PC-3 (cell line): ENCODE measurements at regions not wholly inside any gene's neighbourhood (a gene's known extent, or its start where the extent isn't known, plus 50 kb on each side); places are given as distances from the start of the nearest gene placed in this dataset.

Experiments
- ATAC-seq: fragments of 200-7000 bp; cut with Tn5 transposase; 2 replicates; pipeline ENCODE4 v1.9.1; 2020; ENCODE audit warnings: mild to moderate bottlenecking, moderate library complexity
- BruUV-seq: library from RNA; stranded (reverse); fragments of 400-500 nt; replicated peaks from 2 replicates; lab custom pipeline; 2021; lab: Mats Ljungman, UMichigan
- CTCF ChIA-PET: fragments of 300-600 bp; sonication (Branson Sonifier 250); formaldehyde crosslinking; loops from one replicate; lab custom pipeline; 2022; ENCODE audit warnings: antibody characterized with exemption; lab: Charles Lee
- POLR2A ChIA-PET: fragments of 300-600 bp; sonication (Branson Sonifier 250); formaldehyde crosslinking; loops from one replicate; lab custom pipeline; 2022; ENCODE audit warnings: antibody characterized with exemption; ENCODE audit not compliant: unreplicated experiment; lab: Charles Lee
- DNase-seq: peaks from one replicate; pipeline ENCODE4 v3.0.0-alpha.2; 2015
- H2AFZ ChIP-seq: fragments of 300-600 bp; sonication (generic); 2 replicates; pipeline ENCODE4 v1.6.0; 2016; ENCODE audit warnings: antibody characterized with exemption, low read length
- H3F3A ChIP-seq: fragments of 300-600 bp; sonication (generic); one replicate; pipeline ENCODE4 v1.6.0; 2017; ENCODE audit warnings: antibody characterized with exemption, low read length, control low read depth, mild to moderate bottlenecking; ENCODE audit not compliant: unreplicated experiment
- H3K27ac ChIP-seq: fragments of 300-600 bp; sonication (generic); 2 replicates; pipeline ENCODE4 v1.5.1; 2016; ENCODE audit warnings: mild to moderate bottlenecking, low read length
- H3K27me3 ChIP-seq: fragments of 300-600 bp; sonication (generic); 2 replicates; pipeline ENCODE4 v1.6.1; 2016; ENCODE audit warnings: low read length, mixed read lengths
- H3K36me3 ChIP-seq: fragments of 300-600 bp; sonication (generic); 2 replicates; pipeline ENCODE4 v1.6.1; 2016; ENCODE audit warnings: low read depth, mixed run types, low read length, mixed read lengths
- H3K4me1 ChIP-seq: fragments of 300-600 bp; sonication (generic); 2 replicates; pipeline ENCODE4 v1.5.1; 2016; ENCODE audit warnings: low read length; ENCODE audit not compliant: insufficient read depth
- H3K4me2 ChIP-seq: fragments of 300-600 bp; sonication (generic); 2 replicates; pipeline ENCODE4 v1.6.0; 2016; ENCODE audit warnings: low read length
- H3K4me3 ChIP-seq: fragments of 300-600 bp; sonication (generic); 2 replicates; pipeline ENCODE4 v1.5.1; 2016; ENCODE audit warnings: mild to moderate bottlenecking, low read length, mixed read lengths
- H3K79me2 ChIP-seq: fragments of 300-600 bp; sonication (generic); 2 replicates; pipeline ENCODE4 v1.6.1; 2017; ENCODE audit warnings: low read length, mixed read lengths
- H3K9ac ChIP-seq: fragments of 300-600 bp; sonication (generic); 2 replicates; pipeline ENCODE4 v1.6.0; 2016; ENCODE audit warnings: mild to moderate bottlenecking, low read length
- H3K9me2 ChIP-seq: fragments of 300-600 bp; sonication (generic); replicated peaks from 2 replicates; pipeline ENCODE4 v1.6.1; 2016; ENCODE audit warnings: mixed run types, low read length, mixed read lengths
- H3K9me3 ChIP-seq: fragments of 300-600 bp; sonication (generic); 2 replicates; pipeline ENCODE4 v1.6.1; 2016; ENCODE audit warnings: low read length, mixed read lengths
- H4K20me1 ChIP-seq: fragments of 300-600 bp; sonication (generic); 2 replicates; pipeline ENCODE4 v1.6.1; 2016; ENCODE audit warnings: low read length, mixed read lengths
- EZH2 ChIP-seq: fragments of 300-600 bp; sonication (generic); IDR thresholded peaks from one replicate; pipeline ENCODE4 v1.6.1; 2017; ENCODE audit warnings: antibody characterized with exemption, mild to moderate bottlenecking, low read length; ENCODE audit not compliant: unreplicated experiment
- EZH2phosphoT487 ChIP-seq: fragments of 300-600 bp; sonication (generic); IDR thresholded peaks from 2 replicates; pipeline ENCODE4 v1.6.1; 2018; ENCODE audit warnings: mild to moderate bottlenecking, antibody characterized with exemption, low read length, borderline replicate concordance
- intact Hi-C: fragments of 100-400 bp; cut with micrococcal nuclease; formaldehyde crosslinking; loops from 2 replicates; pipeline ENCODE4 v1.9.0; 2023
- TF ChIP-seq, protein P1 (sequence below): fragments of 300-600 bp; sonication (generic); conservative IDR thresholded peaks from 2 replicates; pipeline ENCODE4 v1.5.1; 2017; ENCODE audit warnings: antibody characterized with exemption, low read depth, mild to moderate bottlenecking, low read length

DNA sequence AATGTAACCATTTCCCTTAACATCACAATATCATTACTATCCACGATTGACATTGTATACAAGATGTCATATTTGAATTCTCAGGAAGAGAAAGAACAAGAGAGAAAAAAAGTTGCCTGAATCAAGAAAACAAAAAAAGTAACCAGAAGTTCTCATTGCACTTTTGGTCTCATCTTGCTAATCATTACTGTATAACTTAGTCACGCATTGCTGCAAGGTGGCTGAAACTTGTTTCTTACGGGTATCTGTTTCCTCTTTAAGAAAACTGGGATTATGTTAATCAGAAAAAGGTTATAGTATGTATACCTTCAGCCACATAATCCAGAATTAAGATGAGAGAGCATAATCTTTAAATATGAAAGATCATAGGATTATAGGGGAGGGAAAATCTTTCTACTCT lies 639.7 kb upstream of the SYT4 start:
- CTCF ChIA-PET, result no interaction called here
- no peaks in the 10 kb centered on the region for H3F3A ChIP-seq

DNA sequence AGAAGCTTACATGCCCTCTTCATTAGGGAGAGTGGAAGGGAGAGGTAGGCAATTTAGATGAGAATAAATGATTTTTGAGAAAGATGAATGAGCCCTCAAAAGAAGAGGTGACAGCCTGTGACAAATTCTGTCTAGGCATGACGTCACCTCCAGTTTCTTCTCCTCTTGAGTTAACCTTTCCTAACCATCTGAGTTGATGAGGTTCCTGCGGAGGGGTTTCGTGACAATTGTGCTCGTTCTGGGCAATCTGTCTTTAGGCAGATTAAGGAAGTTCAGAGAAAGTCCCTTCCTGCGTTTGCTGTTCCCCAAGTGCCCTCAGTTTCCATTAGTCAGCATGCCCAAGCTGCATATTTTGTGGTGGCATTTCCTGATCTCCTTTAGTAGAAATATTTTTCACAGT lies 640.2 kb upstream of the SYT4 start:
- no peaks in the 10 kb centered on the region for H3K27me3 ChIP-seq

More for the DNA sequence above, 639.7 kb upstream of the SYT4 start:
- no peak for DNase-seq
- Histone ChIP-seq H3K4me1 (peaks cover 2% of the 10 kb centered on the region), H3K4me3 (no peak overlapping the region), H4K20me1 (no peaks in the 10 kb centered on the region), H3K4me2 (no peak overlapping the region), H2AFZ (no peak overlapping the region), H3K27ac (no peak overlapping the region), H3K36me3 (no peaks in the 10 kb centered on the region), H3K9me3 (no peaks in the 10 kb centered on the region), H3K9ac (no peak overlapping the region), H3K27me3 (no peaks in the 10 kb centered on the region), H3K9me2 (no peaks in the 10 kb centered on the region), H3K79me2 (no peaks in the 10 kb centered on the region)
- TF ChIP-seq EZH2phosphoT487 (no peak), EZH2 (no peak)
- TF ChIP-seq, protein P1, sequence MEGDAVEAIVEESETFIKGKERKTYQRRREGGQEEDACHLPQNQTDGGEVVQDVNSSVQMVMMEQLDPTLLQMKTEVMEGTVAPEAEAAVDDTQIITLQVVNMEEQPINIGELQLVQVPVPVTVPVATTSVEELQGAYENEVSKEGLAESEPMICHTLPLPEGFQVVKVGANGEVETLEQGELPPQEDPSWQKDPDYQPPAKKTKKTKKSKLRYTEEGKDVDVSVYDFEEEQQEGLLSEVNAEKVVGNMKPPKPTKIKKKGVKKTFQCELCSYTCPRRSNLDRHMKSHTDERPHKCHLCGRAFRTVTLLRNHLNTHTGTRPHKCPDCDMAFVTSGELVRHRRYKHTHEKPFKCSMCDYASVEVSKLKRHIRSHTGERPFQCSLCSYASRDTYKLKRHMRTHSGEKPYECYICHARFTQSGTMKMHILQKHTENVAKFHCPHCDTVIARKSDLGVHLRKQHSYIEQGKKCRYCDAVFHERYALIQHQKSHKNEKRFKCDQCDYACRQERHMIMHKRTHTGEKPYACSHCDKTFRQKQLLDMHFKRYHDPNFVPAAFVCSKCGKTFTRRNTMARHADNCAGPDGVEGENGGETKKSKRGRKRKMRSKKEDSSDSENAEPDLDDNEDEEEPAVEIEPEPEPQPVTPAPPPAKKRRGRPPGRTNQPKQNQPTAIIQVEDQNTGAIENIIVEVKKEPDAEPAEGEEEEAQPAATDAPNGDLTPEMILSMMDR, result no peak
- ATAC-seq, result no peak
- BruUV-seq, result no TSS peak
- POLR2A ChIA-PET, result no interaction called here
- intact Hi-C loops, result no loop called here

DNA sequence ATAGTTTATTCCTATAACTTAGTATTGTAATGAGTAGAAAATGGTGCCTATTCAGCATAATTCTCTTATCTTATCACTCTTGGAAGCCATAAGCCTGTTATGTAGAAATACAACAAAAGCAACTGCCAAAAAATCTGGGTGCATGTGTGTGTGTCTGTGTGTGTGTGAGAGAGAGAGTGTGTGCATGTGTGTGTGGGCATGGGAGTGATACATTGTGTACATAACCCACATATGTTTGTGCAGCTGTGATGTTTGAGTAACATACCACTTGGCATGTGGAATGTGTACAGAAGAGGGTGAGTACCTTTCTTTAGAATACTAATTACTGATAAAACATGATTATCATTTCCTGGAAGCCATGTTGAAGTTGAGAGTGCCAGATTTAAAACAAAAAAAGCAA lies 642.3 kb upstream of the SYT4 start:
- intact Hi-C loops, result no loop called here
- no TSS peak for BruUV-seq
- Histone ChIP-seq H3K79me2 (no peaks in the 10 kb centered on the region), H3K9me3 (no peaks in the 10 kb centered on the region), H3K27ac (no peak overlapping the region), H3K4me1 (peaks cover 13% of the 10 kb centered on the region), H3K36me3 (no peaks in the 10 kb centered on the region), H4K20me1 (no peaks in the 10 kb centered on the region), H3K9ac (no peak overlapping the region), H2AFZ (no peak overlapping the region), H3K4me2 (no peak overlapping the region), H3K27me3 (no peaks in the 10 kb centered on the region), H3K9me2 (no peaks in the 10 kb centered on the region), H3F3A (no peaks in the 10 kb centered on the region), H3K4me3 (no peak overlapping the region)
- peak; percentile 14 for DNase-seq
- TF ChIP-seq, protein P1, result no peak
- no peak for TF ChIP-seq EZH2phosphoT487
- TF ChIP-seq EZH2, result no peak
- POLR2A ChIA-PET, result no interaction called here
- ATAC-seq, result peak; percentile 58
- CTCF ChIA-PET, result no interaction called here

More for the DNA sequence above, 640.2 kb upstream of the SYT4 start:
- Histone ChIP-seq H4K20me1 (no peaks in the 10 kb centered on the region), H3K36me3 (no peaks in the 10 kb centered on the region), H3K9me2 (no peaks in the 10 kb centered on the region), H3K27ac (no peak overlapping the region), H3K4me2 (no peak overlapping the region), H3K79me2 (no peaks in the 10 kb centered on the region), H3K4me3 (no peak overlapping the region), H3F3A (no peaks in the 10 kb centered on the region), H3K4me1 (peaks cover 7% of the 10 kb centered on the region), H3K9ac (no peak overlapping the region), H2AFZ (no peak overlapping the region), H3K9me3 (no peaks in the 10 kb centered on the region)
- TF ChIP-seq EZH2phosphoT487, result no peak
- no peak for TF ChIP-seq EZH2
- TF ChIP-seq, protein P1, result no peak
- DNase-seq (no peak), ATAC-seq (no peak)
- intact Hi-C loops, result no loop called here
- POLR2A ChIA-PET, result no interaction called here
- CTCF ChIA-PET, result no interaction called here
- no TSS peak for BruUV-seq
